HG02970 (cell line): ENCODE measurements at regions not wholly inside any gene's neighbourhood (a gene's known extent, or its start where the extent isn't known, plus 50 kb on each side); places are given as distances from the start of the nearest gene placed in this dataset.
"Not testable (repeated sequence)": the region's sequence is repeated elsewhere in the genome, so short reads cannot be mapped to it uniquely, and the experiment has no call there.

Experiments
- ATAC-seq: cut with Tn5 transposase; IDR thresholded peaks from one replicate; pipeline ENCODE4 v1.9.1; 2021; ENCODE audit warnings: mild to moderate bottlenecking, moderate library complexity, moderate number of reproducible peaks; ENCODE audit not compliant: unreplicated experiment, low FRiP score

GRCh38 chr7:125098377-125098970 is 168.8 kb upstream of the POT1 start:
- peak; percentile 61 for ATAC-seq

- no peak for ATAC-seq
These were observed 161.0 kb upstream of the POT1 start for GRCh38 chr7:125090596-125090995.

GRCh38 chr7:125089171-125089570 is 159.5 kb upstream of the POT1 start:
- ATAC-seq = no peak

- no peak for ATAC-seq
These were observed 158.9 kb upstream of the POT1 start for GRCh38 chr7:125088555-125088954.

GRCh38 chr7:125085084-125085483 is 155.5 kb upstream of the POT1 start:
- ATAC-seq = no peak

- ATAC-seq = no peak
These were observed 154.6 kb upstream of the POT1 start for GRCh38 chr7:125084196-125084595.

GRCh38 chr7:125074141-125074540 is 144.5 kb upstream of the POT1 start:
- no peak for ATAC-seq

GRCh38 chr7:125065546-125065945 is 135.9 kb upstream of the POT1 start:
- no peak for ATAC-seq

GRCh38 chr7:125065001-125065400 is 135.4 kb upstream of the POT1 start:
- ATAC-seq = no peak

GRCh38 chr7:125061776-125062397 is 132.3 kb upstream of the POT1 start:
- peak; percentile 81 for ATAC-seq

GRCh38 chr7:125061083-125061745 is 131.6 kb upstream of the POT1 start:
- not testable (repeated sequence) for ATAC-seq

- ATAC-seq = no peak
These were observed 130.3 kb upstream of the POT1 start for GRCh38 chr7:125059861-125060456.

- no peak for ATAC-seq
These were observed 128.3 kb upstream of the POT1 start for GRCh38 chr7:125057963-125058362.

- no peak for ATAC-seq
These were observed 125.8 kb upstream of the POT1 start for GRCh38 chr7:125055376-125055775.

- no peak for ATAC-seq
These were observed 117.1 kb upstream of the POT1 start for GRCh38 chr7:125046767-125047166.

GRCh38 chr7:125033506-125033905 is 103.9 kb upstream of the POT1 start:
- no peak for ATAC-seq

- no peak for ATAC-seq
These were observed 103.3 kb upstream of the POT1 start for GRCh38 chr7:125032943-125033342.

- ATAC-seq = no peak
These were observed 101.2 kb upstream of the POT1 start for GRCh38 chr7:125030756-125031387.

GRCh38 chr7:125025620-125026019 is 96.0 kb upstream of the POT1 start:
- ATAC-seq = no peak

- ATAC-seq = no peak
These were observed 91.2 kb upstream of the POT1 start for GRCh38 chr7:125020801-125021200.

GRCh38 chr7:125010540-125010939 is 80.9 kb upstream of the POT1 start:
- no peak for ATAC-seq
